HepG2 (cell line): ENCODE measurements at regions not wholly inside any gene's neighbourhood (a gene's known extent, or its start where the extent isn't known, plus 50 kb on each side); places are given as distances from the start of the nearest gene placed in this dataset.

ENCODE experiments used
- ATAC-seq: fragments of 200-7000 bp; cut with Tn5 transposase; 3 replicates; pipeline ENCODE4 v1.9.1; 2020; ENCODE audit warnings: mild to moderate bottlenecking, moderate library complexity
- BruUV-seq: library from RNA; stranded (reverse); fragments of 400-500 nt; replicated peaks from 2 replicates; lab custom pipeline; 2021; lab: Mats Ljungman, UMichigan
- CTCF ChIA-PET: fragments of 300-600 bp; formaldehyde crosslinking; extraction: SDS; loops from one replicate; lab custom pipeline; 2021; ENCODE audit warnings: low total read pairs, inconsistent platforms, low intra/inter-chr PET ratio; lab: Yijun Ruan, JAX
- POLR2A ChIA-PET: fragments of 350-600 bp; sonication (Branson Sonifier 250); formaldehyde crosslinking; loops from one replicate; lab custom pipeline; 2020; ENCODE audit warnings: antibody characterized with exemption, inconsistent platforms; lab: Yijun Ruan, JAX
- DNase-seq: peaks from one replicate; pipeline ENCODE4 v3.0.0-alpha.2; 2015; ENCODE audit warnings: low spot score
- FAIRE-seq: peaks from 3 replicates; lab custom pipeline; 2011; peaks lifted over from hg19 to GRCh38; lab: Jason Lieb, UNC
- H2AFZ ChIP-seq: one replicate; pipeline ENCODE4 v1.6.1; 2011; ENCODE audit warnings: low read length, inconsistent platforms
- H3K27ac ChIP-seq: fragments of 300-600 bp; 3 replicates; pipeline ENCODE4 v1.8.0; 2011; ENCODE audit warnings: mixed run types, mild to moderate bottlenecking, mixed read lengths, low read length, inconsistent platforms; ENCODE audit not compliant: insufficient read depth; ENCODE audit errors: extremely low read length
- H3K27me3 ChIP-seq, 2 experiments: fragments of 200-600 bp in 1 of 2; 2 replicates in 1 of 2; 3 replicates in 1 of 2; pipeline versions ENCODE4 v1.6.0 to v1.8.0; 2011; ENCODE audit warnings: low read length in 2 of 2, mild to moderate bottlenecking in 2 of 2, moderate library complexity in 2 of 2, inconsistent platforms in 1 of 2; ENCODE audit not compliant: insufficient read depth in 2 of 2, control insufficient read depth in 1 of 2
- H3K36me3 ChIP-seq, 2 experiments: fragments of 200-600 bp in 1 of 2; replicated peaks in 1 of 2; 2 replicates in 1 of 2; 3 replicates in 1 of 2; pipeline versions ENCODE4 v1.5.1 to v1.8.0; 2011; ENCODE audit warnings: low read length in 2 of 2, inconsistent platforms in 1 of 2; ENCODE audit not compliant: insufficient read depth in 2 of 2, control insufficient read depth in 1 of 2
- H3K4me1 ChIP-seq: 2 replicates; pipeline ENCODE4 v1.5.1; 2012; ENCODE audit warnings: low read length, inconsistent platforms; ENCODE audit not compliant: insufficient read depth
- H3K4me2 ChIP-seq: 2 replicates; pipeline ENCODE4 v1.6.0; 2011; ENCODE audit warnings: low read depth, low read length, inconsistent platforms
- H3K4me3 ChIP-seq, 3 experiments: fragments of 200-600 bp in 1 of 3; sonication (generic), shearing (Covaris generic) in 1 of 3; replicated peaks in 1 of 3; 2 replicates each; pipeline ENCODE4 v1.5.1; 2011 to 2016; ENCODE audit warnings: low read length in 3 of 3, inconsistent platforms in 2 of 3, low read depth in 2 of 3, mild to moderate bottlenecking in 2 of 3, control low read depth in 1 of 3, mixed read lengths in 1 of 3; ENCODE audit not compliant: insufficient read depth in 1 of 3
- H3K79me2 ChIP-seq: one replicate; pipeline ENCODE4 v1.6.1; 2011; ENCODE audit warnings: low read length, inconsistent platforms; ENCODE audit not compliant: insufficient read depth
- H3K9ac ChIP-seq: 2 replicates; pipeline ENCODE4 v1.6.0; 2011; ENCODE audit warnings: mild to moderate bottlenecking, low read depth, low read length, inconsistent platforms; ENCODE audit not compliant: insufficient read depth
- H3K9me3 ChIP-seq: 2 replicates; pipeline ENCODE4 v1.5.1; 2012; ENCODE audit warnings: mild to moderate bottlenecking, low read length
- H4K20me1 ChIP-seq: 2 replicates; pipeline ENCODE4 v1.6.0; 2011; ENCODE audit warnings: inconsistent platforms, mild to moderate bottlenecking, low read length, moderate library complexity; ENCODE audit not compliant: insufficient read depth
- MAFF ChIP-seq: IDR thresholded peaks from 2 replicates; pipeline ENCODE4 v1.6.1; 2011; ENCODE audit warnings: low read depth, low read length, improper control_type of control experiment
- MAFK ChIP-seq, 2 experiments: IDR thresholded peaks in 1 of 2; conservative IDR thresholded peaks in 1 of 2; 2 replicates each; pipeline ENCODE4 v1.6.1; 2011; ENCODE audit warnings: improper control_type of control experiment in 2 of 2, low read length in 2 of 2
- PAWR ChIP-seq: sonication (generic); formaldehyde crosslinking; IDR thresholded peaks from 2 replicates; pipeline ENCODE4 v1.4.0; 2020; ENCODE audit warnings: missing genetic modification reagents, mild to moderate bottlenecking, borderline replicate concordance
- PRDM4 ChIP-seq: sonication (generic); formaldehyde crosslinking; IDR thresholded peaks from 2 replicates; pipeline ENCODE4 v1.9.0; 2021; ENCODE audit warnings: missing genetic modification reagents, borderline replicate concordance
- UBTF ChIP-seq: sonication (generic); formaldehyde crosslinking; IDR thresholded peaks from 2 replicates; pipeline ENCODE4 v1.4.0; 2020; ENCODE audit warnings: mild to moderate bottlenecking, missing genetic modification reagents
- WGBS: methylation state at CpG from one replicate; pipeline ENCODE4 v1.1.6; 2017; ENCODE audit warnings: low lambda C conversion rate; 5-methylcytosine and 5-hydroxymethylcytosine counted together
- in situ Hi-C: cut with HindIII; loops from 2 replicates; pipeline ENCODE4 v1.10.0; 2017; ENCODE audit warnings: low pct_unique_long_range_greater_than_20kb; ENCODE audit not compliant: extremely low pct_ligation_motif_present
- intact Hi-C: fragments of 100-400 bp; cut with micrococcal nuclease; formaldehyde crosslinking; loops from one replicate; pipeline ENCODE4 v1.10.0; 2022; ENCODE audit not compliant: unreplicated experiment

DNA sequence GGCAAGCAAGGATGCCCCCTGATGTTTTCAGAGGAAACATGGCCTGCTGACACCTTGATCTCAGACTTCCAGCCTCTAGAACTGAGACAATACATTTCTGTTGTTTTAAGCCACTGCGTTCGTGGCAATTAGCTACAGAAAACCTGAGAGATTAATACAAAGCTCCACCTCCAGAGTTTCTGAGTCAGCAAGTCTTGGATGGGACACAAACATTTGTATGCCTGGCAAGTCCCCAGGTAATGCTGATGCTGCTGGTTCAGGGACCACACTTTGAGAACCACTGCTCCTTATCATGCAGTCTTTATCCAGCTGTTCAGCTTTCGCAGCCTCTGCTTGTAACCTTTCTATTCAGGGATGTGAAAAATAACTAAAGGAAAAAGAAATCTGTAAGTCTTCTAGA, 565.7 kb upstream of the PLXNA2 start:
- in situ Hi-C loops (no loop called here), intact Hi-C loops (no loop called here)
- Histone ChIP-seq H3K4me3 (no peak overlapping the region), H3K27ac (no peak overlapping the region), H2AFZ (no peak overlapping the region), H3K27me3 (no peaks in the 10 kb centered on the region; a peak in 1 of 5 replicates), H3K36me3 (no peaks in the 10 kb centered on the region), H3K79me2 (no peaks in the 10 kb centered on the region), H3K9me3 (no peaks in the 10 kb centered on the region), H4K20me1 (no peaks in the 10 kb centered on the region), H3K9ac (no peak overlapping the region), H3K4me2 (no peak overlapping the region), H3K4me1 (no peaks in the 10 kb centered on the region)
- no peak for FAIRE-seq
- no TSS peak for BruUV-seq
- ATAC-seq, result no peak
- no peak for DNase-seq
- TF ChIP-seq MAFK (conservative IDR thresholded peaks at IDR 0.05 in 1 of 2, IDR thresholded peaks at IDR 0.05 in 1 of 2; ENCODE audit: low read length in 2 of 2) (peak in 1 of 2 experiments; percentile 16; a peak in 1 of 4 replicates), PAWR (no peak), UBTF (CRISPR knock-in tag) (no peak), PRDM4 (CRISPR knock-in tag) (no peak), MAFF (peak; percentile 24; the same call in 1 of the 2 replicates)
- POLR2A ChIA-PET, result no interaction called here
- CTCF ChIA-PET, result no interaction called here
- 2% methylated on average over 3 of the region's 3 CpGs for WGBS
